ENCODE measurements at regions not wholly inside any gene's neighbourhood (a gene's known extent, or its start where the extent isn't known, plus 50 kb on each side); places are given as distances from the start of the nearest gene placed in this dataset.

DNA sequence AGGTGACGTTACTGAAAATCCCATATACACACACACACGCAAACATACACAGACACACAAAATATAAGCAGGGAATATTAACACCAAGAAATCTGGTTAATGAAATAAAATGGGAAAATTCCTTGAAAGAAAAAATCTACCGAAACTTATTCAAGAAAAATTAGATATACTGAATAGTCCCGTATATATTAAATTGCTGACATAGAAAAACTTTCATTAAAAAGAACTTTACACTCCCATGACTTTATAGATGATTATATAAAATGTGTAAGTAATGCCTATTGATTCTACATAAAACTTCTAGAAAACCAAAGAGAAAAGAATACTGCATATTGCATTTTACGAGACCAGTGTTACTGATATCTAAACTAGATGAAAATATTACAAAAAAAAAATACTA, 803.2 kb downstream of the SLC16A7 start:
- H3K9ac ChIP-seq (ENCODE audit: low read length) = no peak overlapping the region
- ChIA-PET POLR2A (no interaction called here), CTCF (no interaction called here), RAD21 (ENCODE audit: low non-redundant PET in 1 of 2, low total read pairs in 2 of 2, uncharacterized antibody in 2 of 2, unreplicated experiment in 2 of 2) (no interaction called here)
- H3K9me3 ChIP-seq (ENCODE audit: control insufficient read depth in 1 of 2, insufficient read depth in 1 of 2, low read depth in 1 of 2, low read length in 2 of 2) = no peaks in the 10 kb centered on the region
- no peak overlapping the region for H2AFZ ChIP-seq (ENCODE audit: low read depth, low read length, poor library complexity, severe bottlenecking)
- no peak for ATAC-seq
- H4K20me1 ChIP-seq (ENCODE audit: insufficient read depth) = no peaks in the 10 kb centered on the region
- DNase-seq (ENCODE audit: low read depth, low spot score) = no peak
- no peaks in the 10 kb centered on the region for H3K27me3 ChIP-seq (ENCODE audit: insufficient read depth, low read length)
- H3K9me2 ChIP-seq (ENCODE audit: insufficient read depth) = no peaks in the 10 kb centered on the region
- H3K79me2 ChIP-seq (ENCODE audit: insufficient read depth, low read length) = no peaks in the 10 kb centered on the region
- no peak overlapping the region for H3K4me2 ChIP-seq (ENCODE audit: low read length)
- no TSS peak for BruUV-seq (replicated peaks)
- H3K4me3 ChIP-seq (replicated peaks in 1 of 2; ENCODE audit: low read depth in 1 of 2, low read length in 2 of 2) = no peak overlapping the region
- H3K4me1 ChIP-seq (ENCODE audit: control insufficient read depth in 1 of 2, insufficient read depth in 2 of 2, low read length in 2 of 2) = peaks cover 0 to 10% of the 10 kb centered on the region in 2 experiments; a peak in 2 of 4 replicates
- no peak overlapping the region for H3K27ac ChIP-seq (ENCODE audit: low read depth, low read length)
- H3K36me3 ChIP-seq (ENCODE audit: control insufficient read depth in 1 of 2, insufficient read depth in 2 of 2, low read length in 2 of 2) = no peaks in the 10 kb centered on the region
- TF ChIP-seq FOSL1 (IDR thresholded peaks at IDR 0.05; ENCODE audit: low read depth) (no peak), TCF7L2 (IDR thresholded peaks at IDR 0.05; ENCODE audit: borderline replicate concordance, extremely low read depth, insufficient read depth, insufficient read length) (no peak), POLR2A (IDR thresholded peaks at IDR 0.05; ENCODE audit: borderline replicate concordance, extremely low read depth, insufficient read depth, insufficient read length) (no peak), EGR1 (IDR thresholded peaks at IDR 0.05; ENCODE audit: low read depth) (no peak), RAD21 (IDR thresholded peaks at IDR 0.05; ENCODE audit: low read depth) (no peak), CEBPB (IDR thresholded peaks at IDR 0.05; ENCODE audit: low read depth) (no peak), CBX3 (IDR thresholded peaks at IDR 0.05; ENCODE audit: low read depth) (no peak), SP1 (IDR thresholded peaks at IDR 0.05; ENCODE audit: low read depth) (no peak), POLR2AphosphoS5 (IDR thresholded peaks at IDR 0.05; ENCODE audit: low read depth, low read length) (no peak)
- TF ChIP-seq, protein P1, sequence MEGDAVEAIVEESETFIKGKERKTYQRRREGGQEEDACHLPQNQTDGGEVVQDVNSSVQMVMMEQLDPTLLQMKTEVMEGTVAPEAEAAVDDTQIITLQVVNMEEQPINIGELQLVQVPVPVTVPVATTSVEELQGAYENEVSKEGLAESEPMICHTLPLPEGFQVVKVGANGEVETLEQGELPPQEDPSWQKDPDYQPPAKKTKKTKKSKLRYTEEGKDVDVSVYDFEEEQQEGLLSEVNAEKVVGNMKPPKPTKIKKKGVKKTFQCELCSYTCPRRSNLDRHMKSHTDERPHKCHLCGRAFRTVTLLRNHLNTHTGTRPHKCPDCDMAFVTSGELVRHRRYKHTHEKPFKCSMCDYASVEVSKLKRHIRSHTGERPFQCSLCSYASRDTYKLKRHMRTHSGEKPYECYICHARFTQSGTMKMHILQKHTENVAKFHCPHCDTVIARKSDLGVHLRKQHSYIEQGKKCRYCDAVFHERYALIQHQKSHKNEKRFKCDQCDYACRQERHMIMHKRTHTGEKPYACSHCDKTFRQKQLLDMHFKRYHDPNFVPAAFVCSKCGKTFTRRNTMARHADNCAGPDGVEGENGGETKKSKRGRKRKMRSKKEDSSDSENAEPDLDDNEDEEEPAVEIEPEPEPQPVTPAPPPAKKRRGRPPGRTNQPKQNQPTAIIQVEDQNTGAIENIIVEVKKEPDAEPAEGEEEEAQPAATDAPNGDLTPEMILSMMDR (IDR thresholded peaks at IDR 0.05 in 2 of 3, conservative IDR thresholded peaks at IDR 0.05 in 1 of 3; ENCODE audit: borderline replicate concordance in 1 of 3, insufficient read depth in 1 of 3, low read depth in 2 of 3, low read length in 2 of 3) = no peak
- intact Hi-C loops (cut with micrococcal nuclease) = no loop called here

DNA sequence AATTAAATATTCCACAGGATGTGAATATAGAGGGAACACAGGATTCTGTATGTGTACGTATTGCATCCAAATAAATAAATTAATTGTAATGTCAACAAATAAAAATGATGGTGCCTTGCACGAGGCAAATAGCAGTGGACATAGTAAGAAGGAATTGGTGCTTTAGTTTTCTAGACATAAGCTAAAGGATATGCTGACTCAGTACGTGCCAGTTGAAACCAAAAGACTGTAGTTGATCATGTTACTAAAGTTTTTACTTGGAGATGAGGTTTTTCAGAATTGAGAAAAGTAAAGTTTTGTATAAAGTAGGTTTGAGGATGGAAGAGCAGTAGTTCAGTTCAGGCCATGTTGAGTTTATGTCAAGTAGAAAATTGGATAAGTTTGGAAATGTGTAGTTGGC, 807.2 kb downstream of the SLC16A7 start:
- H4K20me1 ChIP-seq (ENCODE audit: insufficient read depth) = no peaks in the 10 kb centered on the region
- DNase-seq (ENCODE audit: low read depth, low spot score) (no peak), ATAC-seq (no peak)
- no peak overlapping the region for H3K4me3 ChIP-seq (replicated peaks in 1 of 2; ENCODE audit: low read depth in 1 of 2, low read length in 2 of 2)
- H3K9me2 ChIP-seq (ENCODE audit: insufficient read depth) = no peaks in the 10 kb centered on the region
- RAD21 ChIA-PET (ENCODE audit: low non-redundant PET in 1 of 2, low total read pairs in 2 of 2, uncharacterized antibody in 2 of 2, unreplicated experiment in 2 of 2) = no interaction called here
- BruUV-seq (replicated peaks) = no TSS peak
- no peak overlapping the region for H2AFZ ChIP-seq (ENCODE audit: low read depth, low read length, poor library complexity, severe bottlenecking)
- H3K9ac ChIP-seq (ENCODE audit: low read length) = no peak overlapping the region
- POLR2A ChIA-PET = no interaction called here
- H3K4me2 ChIP-seq (ENCODE audit: low read length) = no peak overlapping the region
- H3K27ac ChIP-seq (ENCODE audit: low read depth, low read length) = no peak overlapping the region
- intact Hi-C loops (cut with micrococcal nuclease) = no loop called here
- H3K4me1 ChIP-seq (ENCODE audit: control insufficient read depth in 1 of 2, insufficient read depth in 2 of 2, low read length in 2 of 2) = no peaks in the 10 kb centered on the region
- no peaks in the 10 kb centered on the region for H3K79me2 ChIP-seq (ENCODE audit: insufficient read depth, low read length)
- no peaks in the 10 kb centered on the region for H3K9me3 ChIP-seq (ENCODE audit: control insufficient read depth in 1 of 2, insufficient read depth in 1 of 2, low read depth in 1 of 2, low read length in 2 of 2)
- H3K36me3 ChIP-seq (ENCODE audit: control insufficient read depth in 1 of 2, insufficient read depth in 2 of 2, low read length in 2 of 2) = no peaks in the 10 kb centered on the region
- CTCF ChIA-PET = no interaction called here
- H3K27me3 ChIP-seq (ENCODE audit: insufficient read depth, low read length) = no peaks in the 10 kb centered on the region
- TF ChIP-seq, protein P2, sequence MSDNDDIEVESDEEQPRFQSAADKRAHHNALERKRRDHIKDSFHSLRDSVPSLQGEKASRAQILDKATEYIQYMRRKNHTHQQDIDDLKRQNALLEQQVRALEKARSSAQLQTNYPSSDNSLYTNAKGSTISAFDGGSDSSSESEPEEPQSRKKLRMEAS (IDR thresholded peaks at IDR 0.05) = no peak
- TF ChIP-seq YY1 (IDR thresholded peaks at IDR 0.05; ENCODE audit: extremely low read depth, insufficient replicate concordance, low read depth, low read length) (no peak), CEBPB (IDR thresholded peaks at IDR 0.05; ENCODE audit: low read depth) (no peak), EGR1 (IDR thresholded peaks at IDR 0.05; ENCODE audit: low read depth) (no peak), ZNF274 (IDR thresholded peaks at IDR 0.05; ENCODE audit: low read depth, low read length) (no peak), ELF1 (IDR thresholded peaks at IDR 0.05; ENCODE audit: borderline replicate concordance, low read depth) (no peak), SIN3A (IDR thresholded peaks at IDR 0.05; ENCODE audit: low read depth) (no peak), JUND (IDR thresholded peaks at IDR 0.05) (no peak), TCF7L2 (IDR thresholded peaks at IDR 0.05; ENCODE audit: borderline replicate concordance, extremely low read depth, insufficient read depth, insufficient read length) (no peak), POLR2A (IDR thresholded peaks at IDR 0.05; ENCODE audit: borderline replicate concordance, extremely low read depth, insufficient read depth, insufficient read length) (no peak), ZFX (IDR thresholded peaks at IDR 0.05) (no peak)
- TF ChIP-seq, protein P3, sequence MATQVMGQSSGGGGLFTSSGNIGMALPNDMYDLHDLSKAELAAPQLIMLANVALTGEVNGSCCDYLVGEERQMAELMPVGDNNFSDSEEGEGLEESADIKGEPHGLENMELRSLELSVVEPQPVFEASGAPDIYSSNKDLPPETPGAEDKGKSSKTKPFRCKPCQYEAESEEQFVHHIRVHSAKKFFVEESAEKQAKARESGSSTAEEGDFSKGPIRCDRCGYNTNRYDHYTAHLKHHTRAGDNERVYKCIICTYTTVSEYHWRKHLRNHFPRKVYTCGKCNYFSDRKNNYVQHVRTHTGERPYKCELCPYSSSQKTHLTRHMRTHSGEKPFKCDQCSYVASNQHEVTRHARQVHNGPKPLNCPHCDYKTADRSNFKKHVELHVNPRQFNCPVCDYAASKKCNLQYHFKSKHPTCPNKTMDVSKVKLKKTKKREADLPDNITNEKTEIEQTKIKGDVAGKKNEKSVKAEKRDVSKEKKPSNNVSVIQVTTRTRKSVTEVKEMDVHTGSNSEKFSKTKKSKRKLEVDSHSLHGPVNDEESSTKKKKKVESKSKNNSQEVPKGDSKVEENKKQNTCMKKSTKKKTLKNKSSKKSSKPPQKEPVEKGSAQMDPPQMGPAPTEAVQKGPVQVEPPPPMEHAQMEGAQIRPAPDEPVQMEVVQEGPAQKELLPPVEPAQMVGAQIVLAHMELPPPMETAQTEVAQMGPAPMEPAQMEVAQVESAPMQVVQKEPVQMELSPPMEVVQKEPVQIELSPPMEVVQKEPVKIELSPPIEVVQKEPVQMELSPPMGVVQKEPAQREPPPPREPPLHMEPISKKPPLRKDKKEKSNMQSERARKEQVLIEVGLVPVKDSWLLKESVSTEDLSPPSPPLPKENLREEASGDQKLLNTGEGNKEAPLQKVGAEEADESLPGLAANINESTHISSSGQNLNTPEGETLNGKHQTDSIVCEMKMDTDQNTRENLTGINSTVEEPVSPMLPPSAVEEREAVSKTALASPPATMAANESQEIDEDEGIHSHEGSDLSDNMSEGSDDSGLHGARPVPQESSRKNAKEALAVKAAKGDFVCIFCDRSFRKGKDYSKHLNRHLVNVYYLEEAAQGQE (IDR thresholded peaks at IDR 0.05; ENCODE audit: low read depth) = no peak
